Upper lobe of left lung (tissue), 6 donors: ENCODE measurements at regions not wholly inside any gene's neighbourhood (a gene's known extent, or its start where the extent isn't known, plus 50 kb on each side); places are given as distances from the start of the nearest gene placed in this dataset.
"Not testable (repeated sequence)": the region's sequence is repeated elsewhere in the genome, so short reads cannot be mapped to it uniquely, and the experiment has no call there.

ENCODE experiments used
- ATAC-seq, 2 donors: fragments of 200-7000 bp; cut with Tn5 transposase; one replicate each; pipeline ENCODE4 v1.9.1; 2022; ENCODE audit warnings: mild to moderate bottlenecking in 2 of 2, moderate library complexity in 2 of 2; ENCODE audit not compliant: low FRiP score in 2 of 2
- DNase-seq, 2 donors: peaks; one replicate each; pipeline ENCODE4 v3.0.0-alpha.2; 2019 to 2020
- H3K27ac ChIP-seq, 4 donors: fragments of 200-600 bp; sonication (generic); one replicate each; pipeline ENCODE4 v1.5.1; 2016 to 2019
- H3K27me3 ChIP-seq, 4 donors: fragments of 200-600 bp; sonication (generic); one replicate each; pipeline ENCODE4 v1.5.1; 2017 to 2019
- H3K36me3 ChIP-seq, 4 donors: fragments of 200-600 bp; sonication (generic); one replicate each; pipeline ENCODE4 v1.5.1; 2016 to 2019
- H3K4me1 ChIP-seq, 4 donors: fragments of 200-600 bp; sonication (generic); one replicate each; pipeline ENCODE4 v1.5.1; 2018 to 2019
- H3K4me3 ChIP-seq, 4 donors: fragments of 200-600 bp; sonication (generic); one replicate each; pipeline ENCODE4 v1.5.1; 2017 to 2019; ENCODE audit warnings: mild to moderate bottlenecking in 2 of 4, moderate library complexity in 1 of 4
- H3K9me3 ChIP-seq, 4 donors: fragments of 200-600 bp; sonication (generic); one replicate each; pipeline ENCODE4 v1.5.1; 2018 to 2019
- EP300 ChIP-seq, 4 donors: sonication (generic); formaldehyde crosslinking; IDR thresholded peaks; one replicate each; pipeline ENCODE4 v1.5.1; 2017; ENCODE audit warnings: antibody characterized with exemption in 4 of 4, control low read depth in 2 of 4
- POLR2A ChIP-seq, 4 donors: fragments of 450-650 bp; IDR thresholded peaks; one replicate each; pipeline ENCODE4 v1.5.1; 2016 to 2017; ENCODE audit warnings: antibody characterized with exemption in 4 of 4, mild to moderate bottlenecking in 2 of 4
- POLR2AphosphoS5 ChIP-seq, 2 donors: sonication (generic); formaldehyde crosslinking; IDR thresholded peaks; one replicate each; pipeline ENCODE4 v1.5.1; 2017; ENCODE audit warnings: antibody characterized with exemption in 2 of 2
- WGBS, 2 donors: methylation state at CpG; one replicate each; pipeline ENCODE4 v1.1.5; 2017 to 2018; 5-methylcytosine and 5-hydroxymethylcytosine counted together
- TF ChIP-seq, protein P1 (sequence below), 6 experiments: fragments of 450-650 bp in 4 of 6; fragments of 200-600 bp in 2 of 6; sonication (generic) in 2 of 6; IDR thresholded peaks; one replicate each; pipeline ENCODE4 v1.5.1; 2016 to 2019; ENCODE audit warnings: antibody characterized with exemption in 6 of 6
- donor health status: DM: no; HTN: no; CAD: no; lungs with moderate emphysema.
- donor health status: DM: no; HTN: yes; CAD: no; lungs with severe emphysema.

DNA sequence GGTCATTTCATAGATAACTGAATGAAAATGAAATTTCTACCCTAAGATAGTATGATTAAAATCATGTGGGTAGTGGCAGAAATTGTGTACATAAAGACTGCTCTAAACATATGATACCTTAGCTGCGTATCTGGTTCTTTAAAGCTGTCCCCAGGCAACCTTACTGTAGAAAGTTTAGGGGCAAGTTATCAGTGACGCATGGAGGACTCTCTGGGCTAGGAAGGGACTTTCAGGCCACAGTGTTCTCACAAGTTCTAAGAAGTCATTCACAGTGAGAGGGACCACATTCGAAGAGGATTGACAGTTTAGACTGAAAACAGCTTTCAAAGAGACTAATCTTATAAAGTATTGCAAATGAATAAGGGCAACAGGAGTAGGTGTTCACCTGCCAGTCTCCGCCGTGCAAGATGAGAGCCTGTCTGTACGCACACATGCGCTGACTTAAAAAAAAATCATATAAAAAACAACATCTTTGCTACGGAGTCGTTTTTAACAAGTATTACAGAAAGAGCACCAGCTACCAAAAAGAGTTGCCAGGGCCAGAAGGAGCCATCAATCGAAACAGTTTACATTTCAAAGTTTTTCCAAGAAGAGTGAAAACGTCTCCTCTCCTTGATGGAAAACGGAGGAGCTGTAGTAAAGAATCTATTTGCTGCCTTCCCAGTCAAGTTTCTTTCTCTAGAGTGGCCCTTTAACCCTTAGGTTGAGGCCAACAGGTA, 146.3 kb downstream of the CETN3 start:
- Histone ChIP-seq H3K27me3 (no peaks in the 10 kb centered on the region), H3K4me3 (no peak overlapping the region), H3K36me3 (no peaks in the 10 kb centered on the region), H3K27ac (no peak overlapping the region), H3K9me3 (no peaks in the 10 kb centered on the region), H3K4me1 (peaks cover 0 to 6% (median 0%) of the 10 kb centered on the region in 4 donors)
- DNase-seq (no peak), ATAC-seq (no peak)
- TF ChIP-seq POLR2AphosphoS5 (IDR thresholded peaks at IDR 0.05) (no peak), POLR2A (IDR thresholded peaks at IDR 0.05) (no peak), EP300 (IDR thresholded peaks at IDR 0.05) (no peak)
- TF ChIP-seq, protein P1, sequence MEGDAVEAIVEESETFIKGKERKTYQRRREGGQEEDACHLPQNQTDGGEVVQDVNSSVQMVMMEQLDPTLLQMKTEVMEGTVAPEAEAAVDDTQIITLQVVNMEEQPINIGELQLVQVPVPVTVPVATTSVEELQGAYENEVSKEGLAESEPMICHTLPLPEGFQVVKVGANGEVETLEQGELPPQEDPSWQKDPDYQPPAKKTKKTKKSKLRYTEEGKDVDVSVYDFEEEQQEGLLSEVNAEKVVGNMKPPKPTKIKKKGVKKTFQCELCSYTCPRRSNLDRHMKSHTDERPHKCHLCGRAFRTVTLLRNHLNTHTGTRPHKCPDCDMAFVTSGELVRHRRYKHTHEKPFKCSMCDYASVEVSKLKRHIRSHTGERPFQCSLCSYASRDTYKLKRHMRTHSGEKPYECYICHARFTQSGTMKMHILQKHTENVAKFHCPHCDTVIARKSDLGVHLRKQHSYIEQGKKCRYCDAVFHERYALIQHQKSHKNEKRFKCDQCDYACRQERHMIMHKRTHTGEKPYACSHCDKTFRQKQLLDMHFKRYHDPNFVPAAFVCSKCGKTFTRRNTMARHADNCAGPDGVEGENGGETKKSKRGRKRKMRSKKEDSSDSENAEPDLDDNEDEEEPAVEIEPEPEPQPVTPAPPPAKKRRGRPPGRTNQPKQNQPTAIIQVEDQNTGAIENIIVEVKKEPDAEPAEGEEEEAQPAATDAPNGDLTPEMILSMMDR (IDR thresholded peaks at IDR 0.05): no peak
- WGBS, 2 donors: 76% methylated on average over 12 of the region's 12 CpGs

DNA sequence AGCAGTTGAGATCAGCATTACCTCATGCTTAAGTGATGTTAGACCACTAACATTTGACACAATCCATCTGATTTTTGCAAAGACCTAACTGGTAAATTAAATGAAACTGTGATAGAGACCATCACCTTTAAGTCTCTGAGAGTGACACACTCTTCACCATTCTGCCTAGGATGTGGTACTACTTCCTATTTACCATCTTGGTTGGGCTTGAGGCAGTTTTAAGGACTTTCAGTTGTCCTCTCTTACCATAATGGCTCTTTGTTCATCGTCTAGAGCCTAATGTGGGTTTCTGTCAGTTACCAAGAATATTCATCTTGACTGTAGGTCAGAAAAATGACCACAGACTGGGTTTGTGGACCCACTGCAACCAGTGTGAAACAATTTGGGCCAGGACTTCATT, 158.1 kb downstream of the CETN3 start:
- H3K36me3 ChIP-seq: no peaks in the 10 kb centered on the region
- H3K27me3 ChIP-seq: no peaks in the 10 kb centered on the region
- TF ChIP-seq POLR2A (IDR thresholded peaks at IDR 0.05): no peak
- TF ChIP-seq EP300 (IDR thresholded peaks at IDR 0.05): no peak
- TF ChIP-seq POLR2AphosphoS5 (IDR thresholded peaks at IDR 0.05): no peak
- TF ChIP-seq, protein P1 (IDR thresholded peaks at IDR 0.05): no peak
- no peak overlapping the region for H3K4me3 ChIP-seq
- no peaks in the 10 kb centered on the region for H3K4me1 ChIP-seq
- ATAC-seq (no peak), DNase-seq (no peak)
- 75 to 100% methylated on average over 1 of the region's 1 CpG for WGBS, 2 donors
- no peak overlapping the region for H3K27ac ChIP-seq
- H3K9me3 ChIP-seq: no peaks in the 10 kb centered on the region

DNA sequence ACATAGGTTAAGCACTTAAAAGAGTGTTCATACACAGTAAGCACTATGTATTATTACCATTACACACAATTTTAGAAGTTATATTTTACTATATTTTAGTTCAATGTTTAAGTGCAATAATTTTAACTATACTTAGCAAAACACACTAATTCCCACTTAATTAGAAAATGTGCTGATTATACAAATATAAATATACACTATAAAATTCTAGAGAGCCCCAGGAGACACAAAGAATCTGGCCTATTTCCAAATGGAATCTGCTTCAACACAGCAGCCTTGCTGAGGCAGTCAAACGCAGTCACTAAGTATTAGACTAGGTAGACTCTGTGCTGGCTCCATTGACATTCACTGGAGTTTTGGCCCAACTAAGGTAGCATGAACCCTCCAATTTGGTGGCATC, 160.9 kb downstream of the CETN3 start:
- no peaks in the 10 kb centered on the region for H3K36me3 ChIP-seq
- no peaks in the 10 kb centered on the region for H3K27me3 ChIP-seq
- H3K4me3 ChIP-seq: no peak overlapping the region
- no peaks in the 10 kb centered on the region for H3K9me3 ChIP-seq
- no peak for ATAC-seq
- H3K27ac ChIP-seq: no peak overlapping the region
- no peaks in the 10 kb centered on the region for H3K4me1 ChIP-seq
- WGBS, 2 donors: 33 to 67% methylated on average over 1 of the region's 1 CpG
- no peak for DNase-seq
- no peak for TF ChIP-seq POLR2A (IDR thresholded peaks at IDR 0.05)

DNA sequence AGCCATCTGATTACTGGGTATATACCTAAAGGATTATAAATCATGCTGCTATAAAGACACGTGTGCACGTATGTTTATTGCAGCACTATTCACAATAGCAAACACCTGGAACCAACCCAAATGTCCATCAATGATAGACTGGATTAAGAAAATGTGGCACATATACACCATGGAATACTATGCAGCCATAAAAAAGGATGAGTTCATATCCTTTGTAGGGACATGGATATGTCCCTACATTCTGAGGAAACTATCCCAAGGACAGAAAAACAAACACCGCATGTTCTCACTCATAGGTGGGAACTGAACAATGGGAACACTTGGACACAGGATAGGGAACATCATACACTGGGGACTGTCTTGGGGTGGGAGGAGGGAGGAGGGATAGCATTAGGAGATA, 165.7 kb downstream of the CETN3 start:
- not testable (repeated sequence) for H3K4me3 ChIP-seq, ATAC-seq, H3K27ac ChIP-seq, H3K9me3 ChIP-seq, H3K36me3 ChIP-seq, DNase-seq, H3K27me3 ChIP-seq, H3K4me1 ChIP-seq
- 88 to 92% methylated on average over 3 of the region's 3 CpGs for WGBS, 2 donors

DNA sequence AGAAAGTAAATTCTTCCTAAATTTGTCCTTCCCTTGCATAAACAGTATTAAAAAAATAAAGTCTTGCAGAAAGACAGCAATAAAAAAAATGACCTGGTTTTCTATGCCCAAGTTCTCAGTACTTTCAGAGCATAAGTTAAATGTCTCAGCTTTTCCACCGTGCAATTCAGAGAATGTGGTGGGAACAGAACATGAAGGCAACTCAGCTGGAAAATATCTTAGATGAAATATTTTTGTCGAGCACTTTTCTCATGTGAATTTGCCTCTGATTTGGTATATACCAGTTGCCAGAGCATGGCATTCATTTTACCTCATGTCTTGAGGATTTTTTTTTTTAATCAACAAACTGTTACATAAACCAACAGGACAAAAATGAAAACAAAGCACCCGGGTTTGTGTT, 176.1 kb downstream of the CETN3 start:
- ATAC-seq (no peak), DNase-seq (no peak)
- 70 to 74% methylated on average over 3 of the region's 3 CpGs for WGBS, 2 donors
- Histone ChIP-seq H3K36me3 (no peaks in the 10 kb centered on the region), H3K4me3 (no peak overlapping the region), H3K9me3 (no peaks in the 10 kb centered on the region), H3K4me1 (no peaks in the 10 kb centered on the region), H3K27ac (no peak overlapping the region), H3K27me3 (no peaks in the 10 kb centered on the region)
- TF ChIP-seq, protein P1 (IDR thresholded peaks at IDR 0.05): no peak
- TF ChIP-seq EP300 (IDR thresholded peaks at IDR 0.05) (no peak), POLR2AphosphoS5 (IDR thresholded peaks at IDR 0.05) (no peak), POLR2A (IDR thresholded peaks at IDR 0.05) (no peak)

DNA sequence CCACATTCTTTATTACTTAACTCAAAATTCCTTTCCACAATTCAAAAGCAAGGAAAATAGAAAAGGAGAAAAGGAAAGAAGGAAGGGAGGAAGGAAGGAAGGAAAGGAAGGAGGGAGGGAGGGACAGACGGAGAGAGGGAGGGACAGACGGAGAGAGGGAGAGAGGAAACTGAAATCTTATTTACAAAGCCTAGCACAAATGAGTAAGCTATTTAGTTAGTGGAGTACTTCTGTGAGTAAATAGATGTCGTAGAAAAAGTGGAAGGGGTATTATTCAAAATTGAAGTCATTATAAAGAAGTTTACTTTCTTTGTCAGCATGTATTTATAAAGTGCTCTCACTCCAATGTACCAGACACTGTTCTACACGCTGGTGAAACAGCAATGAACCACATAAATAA, 177.9 kb downstream of the CETN3 start:
- Histone ChIP-seq H3K27me3 (no peaks in the 10 kb centered on the region), H3K9me3 (no peaks in the 10 kb centered on the region), H3K4me3 (no peak overlapping the region), H3K27ac (no peak overlapping the region), H3K4me1 (no peaks in the 10 kb centered on the region), H3K36me3 (no peaks in the 10 kb centered on the region)
- 22 to 37% methylated on average over 4 of the region's 4 CpGs for WGBS, 2 donors
- no peak for TF ChIP-seq POLR2AphosphoS5 (IDR thresholded peaks at IDR 0.05)
- TF ChIP-seq, protein P1 (IDR thresholded peaks at IDR 0.05): no peak
- no peak for TF ChIP-seq POLR2A (IDR thresholded peaks at IDR 0.05)
- no peak for ATAC-seq
- no peak for DNase-seq
